Bronchial epithelial cell (primary cell): ENCODE measurements at regions not wholly inside any gene's neighbourhood (a gene's known extent, or its start where the extent isn't known, plus 50 kb on each side); places are given as distances from the start of the nearest gene placed in this dataset.
"Not testable (repeated sequence)": the region's sequence is repeated elsewhere in the genome, so short reads cannot be mapped to it uniquely, and the experiment has no call there.

Source experiments
- DNase-seq: peaks from one replicate; pipeline ENCODE4 v3.0.0-alpha.2; 2010; ENCODE audit warnings: low read depth
- FAIRE-seq: peaks from 2 replicates; lab custom pipeline; 2011; peaks lifted over from hg19 to GRCh38; lab: Jason Lieb, UNC
- H3K27me3 ChIP-seq: 2 replicates; pipeline ENCODE4 v1.5.1; 2011; ENCODE audit warnings: low read length; ENCODE audit not compliant: control insufficient read depth, insufficient read depth
- H3K36me3 ChIP-seq: 2 replicates; pipeline ENCODE4 v1.5.1; 2011; ENCODE audit warnings: low read length; ENCODE audit not compliant: control insufficient read depth, insufficient read depth
- H3K4me3 ChIP-seq: 2 replicates; pipeline ENCODE4 v1.5.1; 2011; ENCODE audit warnings: mild to moderate bottlenecking, low read depth, low read length, control low read depth
- TF ChIP-seq, protein P1 (sequence below): IDR thresholded peaks from 2 replicates; pipeline ENCODE4 v1.5.1; 2011; ENCODE audit warnings: mild to moderate bottlenecking, moderate library complexity, low read length, control low read depth, inconsistent platforms; ENCODE audit not compliant: insufficient read depth, severe bottlenecking

DNA sequence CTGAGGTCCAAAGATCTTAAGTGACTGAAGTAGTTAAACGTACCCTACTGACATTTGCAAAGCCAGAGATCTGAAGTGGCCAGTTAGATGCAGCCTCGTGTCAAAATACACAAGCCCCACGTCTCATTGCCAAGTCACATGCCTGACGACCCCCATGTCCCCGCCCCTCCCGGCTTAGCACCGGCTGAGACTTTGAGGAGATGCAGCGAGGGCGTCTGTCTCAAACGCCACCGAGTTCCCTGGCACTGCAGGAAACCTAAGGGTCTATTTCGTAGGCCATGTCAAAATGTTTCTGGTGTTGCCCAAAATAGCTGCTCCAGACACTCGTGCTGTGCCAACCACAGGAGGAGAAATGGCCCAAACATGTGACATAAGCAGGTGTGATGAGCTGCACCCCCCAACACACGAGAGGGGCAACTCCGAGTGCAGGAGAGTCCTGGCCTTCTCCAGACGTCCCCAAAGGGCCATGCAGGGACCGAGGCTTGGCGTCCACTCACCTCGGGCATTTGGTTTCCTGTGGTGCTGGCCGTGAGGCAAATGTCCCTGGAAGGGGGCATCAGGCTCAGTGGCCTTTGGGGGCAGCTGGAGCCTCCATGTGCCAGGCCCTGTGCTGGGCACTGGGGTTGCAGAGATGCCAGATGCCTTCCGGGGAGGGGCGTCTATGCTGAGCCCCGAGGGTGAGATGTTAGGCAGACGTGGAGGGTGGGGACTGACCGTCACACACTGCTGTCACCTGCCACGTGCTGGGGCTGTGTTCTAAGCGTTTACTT, 67.0 kb downstream of the MATN1 start:
- Histone ChIP-seq H3K4me3 (no peak overlapping the region), H3K36me3 (no peaks in the 10 kb centered on the region), H3K27me3 (no peaks in the 10 kb centered on the region)
- DNase-seq (no peak), FAIRE-seq (peak; percentile 99)
- TF ChIP-seq, protein P1, sequence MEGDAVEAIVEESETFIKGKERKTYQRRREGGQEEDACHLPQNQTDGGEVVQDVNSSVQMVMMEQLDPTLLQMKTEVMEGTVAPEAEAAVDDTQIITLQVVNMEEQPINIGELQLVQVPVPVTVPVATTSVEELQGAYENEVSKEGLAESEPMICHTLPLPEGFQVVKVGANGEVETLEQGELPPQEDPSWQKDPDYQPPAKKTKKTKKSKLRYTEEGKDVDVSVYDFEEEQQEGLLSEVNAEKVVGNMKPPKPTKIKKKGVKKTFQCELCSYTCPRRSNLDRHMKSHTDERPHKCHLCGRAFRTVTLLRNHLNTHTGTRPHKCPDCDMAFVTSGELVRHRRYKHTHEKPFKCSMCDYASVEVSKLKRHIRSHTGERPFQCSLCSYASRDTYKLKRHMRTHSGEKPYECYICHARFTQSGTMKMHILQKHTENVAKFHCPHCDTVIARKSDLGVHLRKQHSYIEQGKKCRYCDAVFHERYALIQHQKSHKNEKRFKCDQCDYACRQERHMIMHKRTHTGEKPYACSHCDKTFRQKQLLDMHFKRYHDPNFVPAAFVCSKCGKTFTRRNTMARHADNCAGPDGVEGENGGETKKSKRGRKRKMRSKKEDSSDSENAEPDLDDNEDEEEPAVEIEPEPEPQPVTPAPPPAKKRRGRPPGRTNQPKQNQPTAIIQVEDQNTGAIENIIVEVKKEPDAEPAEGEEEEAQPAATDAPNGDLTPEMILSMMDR = no peak

DNA sequence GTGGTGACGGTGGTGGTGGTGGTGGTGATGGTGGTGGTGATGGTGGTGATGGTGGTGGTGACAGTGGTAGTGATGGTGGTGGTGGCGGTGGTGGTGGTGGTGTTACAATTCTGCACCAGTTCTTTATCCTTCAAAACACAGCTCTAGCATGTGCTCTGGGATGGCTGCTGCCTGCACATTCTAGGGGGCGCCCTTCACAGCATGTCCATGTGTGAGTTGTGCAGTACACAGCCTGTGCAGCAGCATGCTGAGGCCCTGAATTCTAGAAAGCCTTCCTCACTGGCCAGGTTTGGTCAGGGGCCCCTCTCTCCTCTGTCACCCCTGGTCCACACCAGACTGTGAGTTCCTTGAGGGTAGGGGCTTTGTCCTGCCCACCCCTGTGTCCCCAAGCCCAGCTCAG, 67.7 kb downstream of the MATN1 start:
- Histone ChIP-seq H3K27me3 (no peaks in the 10 kb centered on the region), H3K4me3 (no peak overlapping the region), H3K36me3 (no peaks in the 10 kb centered on the region)
- TF ChIP-seq, protein P1 = no peak
- no peak for DNase-seq
- peak; percentile 88 for FAIRE-seq

DNA sequence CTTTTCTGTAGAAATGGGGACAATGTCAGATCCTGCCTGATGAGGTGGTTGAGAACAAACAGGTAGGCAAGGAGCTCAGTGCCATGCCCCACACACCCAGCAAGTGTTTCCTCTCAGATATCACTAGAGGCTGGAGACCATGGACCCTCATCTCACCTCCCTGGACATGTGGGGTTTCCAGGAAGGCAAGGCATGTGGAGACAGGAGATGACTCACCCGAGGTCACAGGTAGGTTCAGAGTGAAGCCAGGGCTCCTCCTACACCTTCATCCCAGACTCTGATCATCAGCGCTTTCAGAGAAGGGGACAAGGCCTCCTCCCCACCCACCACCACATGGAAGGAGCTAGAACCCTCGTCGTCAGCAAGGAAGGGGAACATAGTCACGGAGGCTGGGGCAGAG, 69.2 kb downstream of the MATN1 start:
- FAIRE-seq = no peak
- no peaks in the 10 kb centered on the region for H3K27me3 ChIP-seq
- DNase-seq = peak; percentile 49
- TF ChIP-seq, protein P1 = no peak
- H3K36me3 ChIP-seq = no peaks in the 10 kb centered on the region
- H3K4me3 ChIP-seq = no peak overlapping the region

DNA sequence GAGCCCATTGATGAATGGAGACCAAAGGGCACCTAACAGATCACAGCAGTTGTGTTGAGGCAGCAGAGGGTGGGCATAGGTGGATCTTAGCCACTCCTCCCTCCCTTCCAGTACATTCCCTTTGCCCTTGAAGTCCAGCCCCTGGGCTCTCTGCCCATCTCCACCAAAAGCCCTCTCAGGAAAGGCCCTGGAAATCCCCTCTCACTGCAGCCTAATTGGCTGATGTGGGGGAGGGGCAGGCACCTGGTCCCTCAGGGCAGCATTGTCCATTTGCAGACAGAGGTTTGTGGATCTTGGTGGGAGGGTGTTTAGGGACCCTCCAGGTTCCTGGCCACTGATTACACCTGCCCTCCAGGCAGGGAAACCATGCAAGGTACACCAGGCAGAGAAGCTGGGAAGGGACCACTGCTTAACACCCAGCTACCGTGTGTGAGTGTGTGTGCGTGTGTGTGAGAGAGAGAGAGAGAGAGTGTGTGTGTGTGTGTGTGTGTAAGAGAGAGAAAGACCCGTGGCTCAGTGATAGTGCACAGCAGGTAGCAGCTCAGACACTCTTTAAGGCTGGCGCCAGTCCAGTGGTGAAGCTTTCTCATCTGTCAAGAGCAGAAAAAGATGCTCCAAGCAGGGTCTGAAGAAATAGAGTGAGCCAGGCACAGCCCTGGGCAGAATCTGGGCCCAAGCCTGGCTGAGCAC, 71.1 kb downstream of the MATN1 start:
- no peak for DNase-seq
- H3K27me3 ChIP-seq = no peaks in the 10 kb centered on the region
- FAIRE-seq = peak; percentile 86
- H3K36me3 ChIP-seq = no peaks in the 10 kb centered on the region
- TF ChIP-seq, protein P1 = no peak
- no peak overlapping the region for H3K4me3 ChIP-seq

DNA sequence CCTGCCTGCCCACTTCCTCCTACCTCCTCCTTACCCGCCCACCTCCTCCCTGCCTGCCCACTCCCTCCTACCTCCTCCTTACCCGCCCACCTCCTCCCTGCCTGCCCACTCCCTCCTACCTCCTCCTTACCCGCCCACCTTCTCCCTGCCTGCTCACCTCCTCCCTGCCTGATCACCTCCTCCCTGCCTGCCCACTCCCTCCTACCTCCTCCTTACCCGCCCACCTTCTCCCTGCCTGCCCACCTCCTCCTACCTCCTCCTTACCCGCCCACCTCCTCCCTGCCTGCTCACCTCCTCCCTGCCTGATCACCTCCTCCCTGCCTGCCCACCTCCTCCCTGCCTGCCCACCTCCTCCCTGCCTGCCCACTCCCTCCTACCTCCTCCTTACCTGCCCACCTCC, 72.0 kb downstream of the MATN1 start:
- not testable (repeated sequence) for DNase-seq, H3K36me3 ChIP-seq, H3K4me3 ChIP-seq, FAIRE-seq, H3K27me3 ChIP-seq

DNA sequence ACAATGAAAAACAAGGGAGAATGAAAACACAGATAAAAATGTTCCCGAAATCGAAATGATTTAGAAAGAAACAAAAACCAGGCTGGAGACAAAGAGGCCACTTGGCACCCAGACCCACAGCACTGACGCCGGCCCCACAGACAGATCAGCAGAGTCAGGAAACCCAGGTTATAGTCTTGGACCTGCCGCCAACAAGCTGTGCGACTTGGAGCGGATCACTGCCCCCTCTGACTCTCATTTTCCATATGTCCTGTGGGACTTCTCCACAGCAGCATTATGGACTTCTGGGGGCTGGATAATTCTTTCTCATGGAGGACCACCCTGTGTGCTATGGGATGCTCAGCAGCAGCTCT, 72.4 kb downstream of the MATN1 start:
- Histone ChIP-seq H3K4me3 (no peak overlapping the region), H3K36me3 (no peaks in the 10 kb centered on the region), H3K27me3 (no peaks in the 10 kb centered on the region)
- FAIRE-seq (no peak), DNase-seq (no peak)
- TF ChIP-seq, protein P1 = no peak
